Hepatocyte (in vitro differentiated cells): ENCODE measurements at regions not wholly inside any gene's neighbourhood (a gene's known extent, or its start where the extent isn't known, plus 50 kb on each side); places are given as distances from the start of the nearest gene placed in this dataset.

Source experiments
- CTCF ChIP-seq: fragments of 200-600 bp; sonication (generic); IDR thresholded peaks from 2 replicates; pipeline ENCODE4 v1.5.1; 2016; ENCODE audit warnings: antibody characterized with exemption, mild to moderate bottlenecking; ENCODE audit not compliant: poor library complexity
- EZH2 ChIP-seq: fragments of 200-600 bp; sonication (generic); IDR thresholded peaks from 2 replicates; pipeline ENCODE4 v1.6.1; 2016; ENCODE audit warnings: antibody characterized with exemption, mild to moderate bottlenecking, borderline replicate concordance

- no peak for TF ChIP-seq CTCF
- TF ChIP-seq EZH2: no peak
Measured at GRCh38 chr3:167188592-167188991, 191.5 kb downstream of the ZBBX start.
